Astrocyte of the cerebellum (primary cell): ENCODE measurements at regions not wholly inside any gene's neighbourhood (a gene's known extent, or its start where the extent isn't known, plus 50 kb on each side); places are given as distances from the start of the nearest gene placed in this dataset.

Source experiments
- DNase-seq: peaks from one replicate; pipeline ENCODE4 v3.0.0-alpha.2; 2011; ENCODE audit warnings: low read depth
- H3K4me3 ChIP-seq: 2 replicates; pipeline ENCODE4 v1.5.1; 2011; ENCODE audit warnings: mild to moderate bottlenecking, low read depth, low read length, moderate library complexity
- CTCF ChIP-seq: IDR thresholded peaks from 2 replicates; pipeline ENCODE4 v1.5.1; 2012; ENCODE audit warnings: low read length, low read depth, moderate library complexity, mild to moderate bottlenecking; ENCODE audit errors: missing control alignments
- in situ Hi-C: cut with HindIII; loops from 2 replicates; pipeline ENCODE4 v1.10.0; 2017; ENCODE audit warnings: low sequenced_read_pairs

- no peak for DNase-seq
- in situ Hi-C loops, result no loop called here
- no peak overlapping the region for H3K4me3 ChIP-seq
- no peak for TF ChIP-seq CTCF
Measured at GRCh38 chr5:159640446-159640845, 275.8 kb upstream of the ADRA1B start.

GRCh38 chr5:159640921-159641320 lies 275.4 kb upstream of the ADRA1B start:
- H3K4me3 ChIP-seq, result no peak overlapping the region
- in situ Hi-C loops, result no loop called here
- no peak for DNase-seq
- no peak for TF ChIP-seq CTCF

- DNase-seq, result no peak
- TF ChIP-seq CTCF, result no peak
- no peak overlapping the region for H3K4me3 ChIP-seq
- in situ Hi-C loops, result no loop called here
Measured at GRCh38 chr5:159641371-159642039, 274.8 kb upstream of the ADRA1B start.

- no peak for TF ChIP-seq CTCF
- no peak for DNase-seq
- in situ Hi-C loops, result no loop called here
- H3K4me3 ChIP-seq, result no peak overlapping the region
Measured at GRCh38 chr5:159642379-159642778, 273.9 kb upstream of the ADRA1B start.

- no peak for DNase-seq
- TF ChIP-seq CTCF, result no peak
- in situ Hi-C loops, result no loop called here
- no peak overlapping the region for H3K4me3 ChIP-seq
Measured at GRCh38 chr5:159644053-159644452, 272.2 kb upstream of the ADRA1B start.

- no peak for TF ChIP-seq CTCF
- in situ Hi-C loops, result no loop called here
Measured at GRCh38 chr5:159645179-159645846, 271.0 kb upstream of the ADRA1B start.

More at GRCh38 chr5:159645179-159645846, 271.0 kb upstream of the ADRA1B start:
- DNase-seq, result no peak
- no peak overlapping the region for H3K4me3 ChIP-seq
